Lower leg skin (tissue), 4 donors: ENCODE measurements at regions not wholly inside any gene's neighbourhood (a gene's known extent, or its start where the extent isn't known, plus 50 kb on each side); places are given as distances from the start of the nearest gene placed in this dataset.

ENCODE experiments used
- DNase-seq, 2 donors: peaks; one replicate each; pipeline ENCODE4 v3.0.0-alpha.2; 2019; ENCODE audit warnings: low spot score in 2 of 2
- H3K4me3 ChIP-seq: fragments of 200-600 bp; sonication (generic); 2 replicates; pipeline ENCODE4 v1.5.1; 2017; ENCODE audit warnings: mild to moderate bottlenecking, low read depth; ENCODE audit not compliant: poor library complexity, severe bottlenecking
- CTCF ChIP-seq, 3 donors: fragments of 450-650 bp; IDR thresholded peaks; one replicate each; pipeline ENCODE4 v1.5.1; 2016; ENCODE audit warnings: antibody characterized with exemption in 3 of 3, mild to moderate bottlenecking in 3 of 3, moderate library complexity in 2 of 3
- POLR2A ChIP-seq, 2 donors: fragments of 450-650 bp; IDR thresholded peaks; one replicate each; pipeline ENCODE4 v1.6.1; 2016 to 2017; ENCODE audit warnings: antibody characterized with exemption in 2 of 2, mild to moderate bottlenecking in 1 of 2, moderate library complexity in 1 of 2
- WGBS, 2 donors: methylation state at CpG; one replicate each; pipeline ENCODE4 v1.1.5; 2018; 5-methylcytosine and 5-hydroxymethylcytosine counted together
- intact Hi-C: fragments of 100-400 bp; cut with DNase I; formaldehyde crosslinking; loops from one replicate; pipeline ENCODE4 v1.15.0; 2023; ENCODE audit warnings: low total_unique reads

- 65 to 67% methylated on average over 4 of the region's 4 CpGs for WGBS, 2 donors
- TF ChIP-seq POLR2A (IDR thresholded peaks at IDR 0.05) (no peak), CTCF (IDR thresholded peaks at IDR 0.05) (no peak)
- no peak overlapping the region for H3K4me3 ChIP-seq
- DNase-seq = no peak
- intact Hi-C loops = no loop called here
Observed at GRCh38 chr15:24607636-24608035, 67.9 kb upstream of the NPAP1 start.

GRCh38 chr15:24617646-24618045 is 57.9 kb upstream of the NPAP1 start:
- intact Hi-C loops = no loop called here
- no peak for TF ChIP-seq POLR2A (IDR thresholded peaks at IDR 0.05)
- TF ChIP-seq CTCF (IDR thresholded peaks at IDR 0.05) = no peak
- WGBS, 2 donors = 0 to 68% methylated on average over 1 of the region's 1 CpG
- no peak for DNase-seq
- H3K4me3 ChIP-seq = no peak overlapping the region

- intact Hi-C loops = no loop called here
- WGBS, 2 donors = 67 to 84% methylated on average over 3 of the region's 3 CpGs
- no peak for DNase-seq
- no peak overlapping the region for H3K4me3 ChIP-seq
- no peak for TF ChIP-seq CTCF (IDR thresholded peaks at IDR 0.05)
- no peak for TF ChIP-seq POLR2A (IDR thresholded peaks at IDR 0.05)
Observed at GRCh38 chr15:24621630-24622215, 53.9 kb upstream of the NPAP1 start.
